ENCODE measurements at regions not wholly inside any gene's neighbourhood (a gene's known extent, or its start where the extent isn't known, plus 50 kb on each side); places are given as distances from the start of the nearest gene placed in this dataset.

DNA sequence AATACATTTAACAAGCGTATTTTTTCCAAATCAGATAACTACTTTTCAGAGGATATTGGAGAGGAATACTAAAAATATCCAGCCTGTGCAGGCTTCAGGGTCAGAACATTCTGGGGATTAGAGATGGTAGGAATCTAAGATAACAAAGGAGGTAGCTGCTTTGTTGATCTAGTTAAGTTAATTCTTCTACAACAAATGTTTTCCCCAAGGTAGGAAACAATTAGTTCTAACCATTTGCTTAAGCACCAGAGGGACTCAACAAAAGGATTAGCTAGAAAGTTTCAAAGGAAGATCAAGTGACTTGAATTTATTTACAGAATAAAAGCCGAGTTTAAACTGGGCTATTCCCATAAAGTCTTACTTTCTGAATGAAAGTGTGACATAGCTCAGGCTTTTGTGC lies 524.2 kb downstream of the TMTC2 start:
- intact Hi-C loops (cut with DNase I): no loop called here
- no peaks in the 10 kb centered on the region for H3K36me3 ChIP-seq
- H3K9me3 ChIP-seq: no peaks in the 10 kb centered on the region
- no peaks in the 10 kb centered on the region for H3K27me3 ChIP-seq
- 41 to 57% methylated on average over 2 of the region's 2 CpGs for WGBS, 2 donors
- H3K4me3 ChIP-seq: no peak overlapping the region
- TF ChIP-seq, protein P1, sequence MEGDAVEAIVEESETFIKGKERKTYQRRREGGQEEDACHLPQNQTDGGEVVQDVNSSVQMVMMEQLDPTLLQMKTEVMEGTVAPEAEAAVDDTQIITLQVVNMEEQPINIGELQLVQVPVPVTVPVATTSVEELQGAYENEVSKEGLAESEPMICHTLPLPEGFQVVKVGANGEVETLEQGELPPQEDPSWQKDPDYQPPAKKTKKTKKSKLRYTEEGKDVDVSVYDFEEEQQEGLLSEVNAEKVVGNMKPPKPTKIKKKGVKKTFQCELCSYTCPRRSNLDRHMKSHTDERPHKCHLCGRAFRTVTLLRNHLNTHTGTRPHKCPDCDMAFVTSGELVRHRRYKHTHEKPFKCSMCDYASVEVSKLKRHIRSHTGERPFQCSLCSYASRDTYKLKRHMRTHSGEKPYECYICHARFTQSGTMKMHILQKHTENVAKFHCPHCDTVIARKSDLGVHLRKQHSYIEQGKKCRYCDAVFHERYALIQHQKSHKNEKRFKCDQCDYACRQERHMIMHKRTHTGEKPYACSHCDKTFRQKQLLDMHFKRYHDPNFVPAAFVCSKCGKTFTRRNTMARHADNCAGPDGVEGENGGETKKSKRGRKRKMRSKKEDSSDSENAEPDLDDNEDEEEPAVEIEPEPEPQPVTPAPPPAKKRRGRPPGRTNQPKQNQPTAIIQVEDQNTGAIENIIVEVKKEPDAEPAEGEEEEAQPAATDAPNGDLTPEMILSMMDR (IDR thresholded peaks at IDR 0.05): no peak
- no peak for TF ChIP-seq POLR2AphosphoS5 (IDR thresholded peaks at IDR 0.05)
- no peak for TF ChIP-seq EP300 (IDR thresholded peaks at IDR 0.05)
- no peak for TF ChIP-seq POLR2A (IDR thresholded peaks at IDR 0.05)
- H3K4me1 ChIP-seq: no peaks in the 10 kb centered on the region
- DNase-seq: no peak
- H3K27ac ChIP-seq: no peak overlapping the region

DNA sequence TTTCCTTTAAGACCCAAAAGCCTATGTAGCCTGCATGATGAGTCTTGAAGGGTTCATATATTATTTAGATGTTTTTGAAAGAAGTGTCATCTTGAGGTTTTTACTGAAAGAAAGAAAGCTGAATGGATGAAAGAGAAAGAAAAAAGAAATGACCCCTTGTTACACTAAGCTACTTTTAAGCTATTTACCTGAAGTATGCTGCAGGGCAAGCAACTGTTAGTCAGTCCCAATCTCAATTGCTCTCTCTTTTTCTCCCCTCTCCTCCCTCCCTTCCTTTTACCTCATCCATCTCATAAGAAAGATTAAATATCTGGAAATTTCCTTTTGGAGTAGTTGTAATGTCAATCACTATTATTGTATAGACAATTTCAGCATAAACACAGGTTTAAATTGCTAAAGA lies 512.4 kb downstream of the TMTC2 start:
- Histone ChIP-seq H3K4me1 (peaks cover 0 to 5% (median 2%) of the 10 kb centered on the region in 4 donors), H3K27ac (no peak overlapping the region), H3K9me3 (no peaks in the 10 kb centered on the region), H3K27me3 (no peaks in the 10 kb centered on the region), H3K4me3 (peak overlapping the region in 1 of 4 donors; percentile 0), H3K36me3 (no peaks in the 10 kb centered on the region)
- TF ChIP-seq EP300 (IDR thresholded peaks at IDR 0.05) (no peak), POLR2A (IDR thresholded peaks at IDR 0.05) (no peak), POLR2AphosphoS5 (IDR thresholded peaks at IDR 0.05) (no peak)
- TF ChIP-seq, protein P1 (IDR thresholded peaks at IDR 0.05): no peak
- intact Hi-C loops (cut with DNase I): no loop called here
- no peak for DNase-seq

DNA sequence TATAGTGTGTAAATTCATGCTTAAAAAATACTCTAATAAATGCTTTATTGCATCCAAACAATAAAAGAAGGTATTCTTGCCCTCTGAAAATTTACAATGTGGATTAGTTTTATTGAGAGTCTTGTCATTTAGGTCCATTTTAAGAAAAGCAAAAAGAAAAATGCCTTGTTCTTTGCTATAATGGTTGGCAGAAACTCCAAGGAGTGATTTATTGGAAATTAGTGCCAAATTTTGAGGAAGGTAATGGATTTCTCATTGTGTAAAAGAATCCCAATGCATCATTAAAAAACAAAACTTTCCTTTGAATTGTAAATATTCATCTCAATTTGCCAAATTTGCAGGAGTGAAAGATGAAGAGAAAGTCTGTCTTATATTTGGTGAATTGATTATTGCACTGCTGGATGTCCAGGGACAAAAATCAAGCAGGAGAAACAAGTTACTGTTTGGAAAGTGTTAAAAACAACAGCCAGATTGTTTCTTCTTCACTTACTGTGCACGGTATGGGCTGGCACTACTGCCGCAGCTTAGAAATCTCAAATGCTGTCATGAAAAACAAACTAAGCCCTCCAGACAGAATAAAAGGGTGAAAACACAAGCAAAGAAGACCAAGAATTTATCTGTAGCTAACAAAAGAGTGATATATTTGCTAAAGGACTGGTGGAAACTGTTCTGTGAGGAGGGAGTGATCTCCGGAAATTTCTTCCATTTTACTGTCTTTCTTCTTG lies 511.7 kb downstream of the TMTC2 start:
- Histone ChIP-seq H3K36me3 (no peaks in the 10 kb centered on the region), H3K4me1 (peaks cover 0 to 5% (median 2%) of the 10 kb centered on the region in 4 donors), H3K4me3 (peak overlapping the region in 1 of 4 donors; percentile 0), H3K9me3 (no peaks in the 10 kb centered on the region), H3K27ac (no peak overlapping the region), H3K27me3 (no peaks in the 10 kb centered on the region)
- intact Hi-C loops (cut with DNase I): no loop called here
- no peak for TF ChIP-seq EP300 (IDR thresholded peaks at IDR 0.05)
- TF ChIP-seq, protein P1 (IDR thresholded peaks at IDR 0.05): no peak
- TF ChIP-seq POLR2A (IDR thresholded peaks at IDR 0.05): no peak
- no peak for TF ChIP-seq POLR2AphosphoS5 (IDR thresholded peaks at IDR 0.05)
- whole genome bisulfite sequencing, 2 donors: 28 to 40% methylated on average over 3 of the region's 3 CpGs
- DNase-seq: no peak

DNA sequence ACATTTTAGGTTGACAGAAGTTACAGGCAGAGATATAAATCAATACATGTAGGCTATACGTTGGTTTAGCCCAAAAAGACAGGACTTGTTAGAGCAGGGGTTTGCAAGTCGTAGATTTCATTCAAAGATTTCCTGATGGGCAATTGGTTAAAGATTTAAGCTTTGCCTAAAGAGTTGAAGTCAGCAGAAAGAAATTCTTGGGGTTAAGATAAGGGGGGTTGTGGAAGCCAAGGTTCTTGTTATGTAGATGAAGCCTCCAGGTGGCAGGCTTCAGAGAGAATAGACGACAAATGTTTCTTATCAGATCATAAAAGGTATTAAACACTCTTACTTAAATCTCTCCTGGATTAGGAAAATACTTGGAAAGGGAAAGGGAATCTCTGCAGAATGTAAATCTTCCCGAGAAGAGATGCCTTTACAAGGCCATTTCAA lies 510.8 kb downstream of the TMTC2 start:
- DNase-seq: no peak
- Histone ChIP-seq H3K36me3 (no peaks in the 10 kb centered on the region), H3K4me1 (peaks cover 0 to 5% (median 2%) of the 10 kb centered on the region in 4 donors), H3K27me3 (no peaks in the 10 kb centered on the region), H3K4me3 (no peak overlapping the region), H3K9me3 (no peaks in the 10 kb centered on the region), H3K27ac (no peak overlapping the region)
- WGBS, 2 donors: 39 to 47% methylated on average over 4 of the region's 4 CpGs
- no peak for TF ChIP-seq EP300 (IDR thresholded peaks at IDR 0.05)
- no peak for TF ChIP-seq POLR2AphosphoS5 (IDR thresholded peaks at IDR 0.05)
- TF ChIP-seq, protein P1 (IDR thresholded peaks at IDR 0.05): no peak
- no peak for TF ChIP-seq POLR2A (IDR thresholded peaks at IDR 0.05)
- intact Hi-C loops (cut with DNase I): no loop called here

Data from sigmoid colon (tissue), 6 donors.